ENCODE measurements at regions not wholly inside any gene's neighbourhood (a gene's known extent, or its start where the extent isn't known, plus 50 kb on each side); places are given as distances from the start of the nearest gene placed in this dataset.

DNA sequence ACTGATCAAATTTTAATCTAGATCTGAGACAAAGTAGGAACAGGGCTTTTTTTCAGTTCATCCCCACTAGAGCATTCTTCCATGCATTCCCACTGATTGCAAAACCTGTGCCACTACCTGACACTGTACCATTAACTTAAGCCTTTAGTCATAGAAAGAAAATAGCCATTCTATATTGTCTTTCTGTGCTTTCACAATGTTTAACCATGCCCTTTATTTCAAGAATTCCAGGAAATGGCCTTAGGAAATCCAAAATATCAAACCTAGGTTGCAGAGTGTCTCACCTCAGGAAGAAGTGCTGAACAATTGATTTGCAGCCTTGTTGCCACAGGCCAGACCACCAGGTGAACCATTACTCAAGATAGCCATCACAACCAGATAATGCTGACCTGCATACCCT, 56.2 kb upstream of the TGFBR2 start:
- Histone ChIP-seq H3K9ac (ENCODE audit: low read length in 5 of 5) (no peak overlapping the region), H3K36me3 (ENCODE audit: control insufficient read depth in 5 of 5, insufficient read depth in 5 of 5, low read length in 5 of 5) (no peaks in the 10 kb centered on the region), H3K9me3 (ENCODE audit: control insufficient read depth in 5 of 5, low read length in 5 of 5) (no peaks in the 10 kb centered on the region), H3K4me3 (ENCODE audit: low read depth in 1 of 5, low read length in 5 of 5) (no peak overlapping the region), H3K4me1 (ENCODE audit: control insufficient read depth in 5 of 5, insufficient read depth in 5 of 5, low read length in 5 of 5) (peaks cover 0 to 16% (median 0%) of the 10 kb centered on the region in 5 donors), H3K27ac (ENCODE audit: low read depth, low read length) (no peak overlapping the region), H3K27me3 (ENCODE audit: control insufficient read depth in 5 of 5, insufficient read depth in 4 of 5, low read length in 5 of 5) (no peaks in the 10 kb centered on the region)

DNA sequence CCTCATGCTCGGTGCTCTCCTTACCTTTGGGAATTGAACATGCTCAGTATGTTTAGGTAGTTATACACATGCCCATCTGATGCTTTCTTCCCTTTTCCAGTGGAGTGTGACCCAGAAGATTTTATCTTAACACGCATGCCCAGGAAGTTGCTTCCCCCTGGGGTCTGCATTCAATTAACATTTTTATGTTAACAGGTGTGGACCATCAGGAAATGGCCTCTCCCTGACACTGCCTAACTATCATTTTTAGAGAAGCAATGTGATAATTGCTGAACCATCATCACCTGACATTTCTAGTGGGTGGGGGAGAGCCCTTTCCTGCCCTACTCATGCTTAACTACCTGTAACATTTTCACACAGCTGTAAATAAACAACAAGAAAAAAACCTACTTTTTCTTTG, 55.1 kb upstream of the TGFBR2 start:
- H3K9ac ChIP-seq (ENCODE audit: low read length in 5 of 5) = no peak overlapping the region
- no peaks in the 10 kb centered on the region for H3K36me3 ChIP-seq (ENCODE audit: control insufficient read depth in 5 of 5, insufficient read depth in 5 of 5, low read length in 5 of 5)
- no peak overlapping the region for H3K27ac ChIP-seq (ENCODE audit: low read depth, low read length)
- H3K9me3 ChIP-seq (ENCODE audit: control insufficient read depth in 5 of 5, low read length in 5 of 5) = no peaks in the 10 kb centered on the region
- H3K4me1 ChIP-seq (ENCODE audit: control insufficient read depth in 5 of 5, insufficient read depth in 5 of 5, low read length in 5 of 5) = peaks cover 0 to 16% (median 0%) of the 10 kb centered on the region in 5 donors
- H3K27me3 ChIP-seq (ENCODE audit: control insufficient read depth in 5 of 5, insufficient read depth in 4 of 5, low read length in 5 of 5) = no peaks in the 10 kb centered on the region
- H3K4me3 ChIP-seq (ENCODE audit: low read depth in 1 of 5, low read length in 5 of 5) = no peak overlapping the region

DNA sequence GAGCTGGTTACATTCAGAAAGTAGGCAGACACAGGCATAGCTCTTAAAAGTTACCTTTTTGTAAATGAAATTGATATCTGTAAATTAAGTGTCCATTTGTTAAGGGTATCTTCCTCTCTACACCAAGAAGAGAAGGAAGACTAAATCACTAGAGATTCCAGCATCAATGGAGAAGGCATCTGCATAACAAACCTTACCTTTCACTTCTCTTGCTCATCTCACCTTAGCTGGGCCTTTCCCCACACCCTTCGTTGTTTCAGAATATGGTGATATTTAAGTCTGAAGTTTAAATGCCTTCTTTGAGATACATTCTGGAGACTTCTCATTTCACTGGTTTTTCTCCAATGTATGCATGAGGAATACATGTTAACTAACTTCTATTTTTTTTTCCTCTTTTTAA, 54.5 kb upstream of the TGFBR2 start:
- Histone ChIP-seq H3K27ac (ENCODE audit: low read depth, low read length) (no peak overlapping the region), H3K9me3 (ENCODE audit: control insufficient read depth in 5 of 5, low read length in 5 of 5) (no peaks in the 10 kb centered on the region), H3K36me3 (ENCODE audit: control insufficient read depth in 5 of 5, insufficient read depth in 5 of 5, low read length in 5 of 5) (no peaks in the 10 kb centered on the region), H3K9ac (ENCODE audit: low read length in 5 of 5) (no peak overlapping the region), H3K27me3 (ENCODE audit: control insufficient read depth in 5 of 5, insufficient read depth in 4 of 5, low read length in 5 of 5) (no peaks in the 10 kb centered on the region), H3K4me3 (ENCODE audit: low read depth in 1 of 5, low read length in 5 of 5) (no peak overlapping the region), H3K4me1 (ENCODE audit: control insufficient read depth in 5 of 5, insufficient read depth in 5 of 5, low read length in 5 of 5) (peaks cover 0 to 16% (median 0%) of the 10 kb centered on the region in 5 donors)

DNA sequence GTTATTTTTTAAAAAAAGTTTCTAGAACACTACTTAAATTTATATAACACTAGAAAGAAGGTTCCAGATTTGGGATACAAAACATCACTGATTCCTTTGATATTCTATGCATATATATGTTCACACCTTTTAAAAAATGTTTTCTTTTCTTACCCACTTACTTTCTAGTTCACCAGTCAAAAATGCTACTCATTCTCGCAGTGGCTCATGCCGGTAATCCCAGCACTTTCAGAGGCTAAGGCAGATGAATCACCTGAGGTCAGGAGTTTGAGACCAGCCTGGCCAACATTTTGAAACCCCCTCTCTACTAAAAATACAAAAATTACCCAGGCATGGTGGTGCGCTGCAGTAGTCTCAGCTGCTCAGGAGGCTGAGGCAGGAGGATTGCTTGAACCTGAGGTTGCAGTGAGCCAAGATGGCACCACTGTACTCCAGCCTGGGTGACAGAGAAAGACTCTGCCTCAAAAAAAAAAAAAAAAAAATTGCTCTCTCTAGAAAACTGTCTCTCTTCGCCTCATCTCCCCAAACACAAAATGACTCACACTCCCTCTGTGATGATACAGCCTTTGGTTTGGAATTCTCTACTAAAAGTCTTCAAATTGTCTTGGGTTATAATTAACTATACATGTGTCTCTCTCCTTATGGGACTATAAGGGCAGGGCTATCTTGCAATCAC, 52.6 kb upstream of the TGFBR2 start:
- Histone ChIP-seq H3K9ac (ENCODE audit: low read length in 5 of 5) (no peak overlapping the region), H3K9me3 (ENCODE audit: control insufficient read depth in 5 of 5, low read length in 5 of 5) (no peaks in the 10 kb centered on the region), H3K4me1 (ENCODE audit: control insufficient read depth in 5 of 5, insufficient read depth in 5 of 5, low read length in 5 of 5) (peaks cover 0 to 15% (median 0%) of the 10 kb centered on the region in 5 donors), H3K27me3 (ENCODE audit: control insufficient read depth in 5 of 5, insufficient read depth in 4 of 5, low read length in 5 of 5) (no peaks in the 10 kb centered on the region), H3K4me3 (ENCODE audit: low read depth in 1 of 5, low read length in 5 of 5) (no peak overlapping the region), H3K36me3 (ENCODE audit: control insufficient read depth in 5 of 5, insufficient read depth in 5 of 5, low read length in 5 of 5) (no peaks in the 10 kb centered on the region), H3K27ac (ENCODE audit: low read depth, low read length) (no peak overlapping the region)

DNA sequence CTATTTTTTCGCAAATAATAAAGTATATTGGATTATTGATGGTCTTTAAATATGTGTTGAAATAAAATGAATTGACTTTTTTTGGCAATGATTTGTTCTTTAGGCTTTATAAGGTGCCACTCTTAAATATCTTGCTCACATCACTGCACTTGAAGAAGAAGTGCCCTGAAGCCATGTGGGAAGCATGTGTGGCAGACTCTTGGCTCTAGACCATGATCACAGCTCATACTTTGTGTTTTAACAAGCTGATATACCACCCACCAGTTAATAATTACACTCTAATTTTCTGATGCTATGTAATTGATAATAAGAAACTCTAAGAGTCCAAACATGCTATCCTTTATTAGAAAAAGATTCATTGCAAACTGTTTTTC, 52.1 kb upstream of the TGFBR2 start:
- Histone ChIP-seq H3K4me3 (ENCODE audit: low read depth in 1 of 5, low read length in 5 of 5) (no peak overlapping the region), H3K9ac (ENCODE audit: low read length in 5 of 5) (no peak overlapping the region), H3K27ac (ENCODE audit: low read depth, low read length) (no peak overlapping the region), H3K36me3 (ENCODE audit: control insufficient read depth in 5 of 5, insufficient read depth in 5 of 5, low read length in 5 of 5) (no peaks in the 10 kb centered on the region), H3K27me3 (ENCODE audit: control insufficient read depth in 5 of 5, insufficient read depth in 4 of 5, low read length in 5 of 5) (no peaks in the 10 kb centered on the region), H3K9me3 (ENCODE audit: control insufficient read depth in 5 of 5, low read length in 5 of 5) (no peaks in the 10 kb centered on the region), H3K4me1 (ENCODE audit: control insufficient read depth in 5 of 5, insufficient read depth in 5 of 5, low read length in 5 of 5) (peaks cover 0 to 10% (median 0%) of the 10 kb centered on the region in 5 donors)

DNA sequence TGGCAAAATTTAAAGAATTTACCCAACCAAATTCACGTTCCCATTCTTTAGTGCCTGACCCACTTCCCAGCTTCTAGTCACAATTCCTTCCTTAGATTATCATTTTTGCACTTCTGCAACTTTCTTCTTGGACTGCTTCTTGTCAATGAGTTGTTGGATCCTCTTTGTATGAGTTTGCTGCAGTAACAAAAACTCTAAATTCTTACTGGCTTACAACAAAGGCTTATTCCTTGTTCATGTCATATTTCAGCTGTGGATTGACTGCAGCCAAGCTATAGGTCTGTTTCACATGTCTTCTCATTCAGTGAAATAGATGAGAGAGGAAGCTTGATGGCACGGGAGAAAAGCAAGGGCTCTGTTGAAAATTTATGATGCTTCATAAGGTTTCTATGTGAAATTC, 50.4 kb upstream of the TGFBR2 start:
- no peak overlapping the region for H3K27ac ChIP-seq (ENCODE audit: low read depth, low read length)
- H3K9ac ChIP-seq (ENCODE audit: low read length in 5 of 5) = no peak overlapping the region
- H3K4me3 ChIP-seq (ENCODE audit: low read depth in 1 of 5, low read length in 5 of 5) = no peak overlapping the region
- no peaks in the 10 kb centered on the region for H3K4me1 ChIP-seq (ENCODE audit: control insufficient read depth in 5 of 5, insufficient read depth in 5 of 5, low read length in 5 of 5)
- no peaks in the 10 kb centered on the region for H3K27me3 ChIP-seq (ENCODE audit: control insufficient read depth in 5 of 5, insufficient read depth in 4 of 5, low read length in 5 of 5)
- H3K9me3 ChIP-seq (ENCODE audit: control insufficient read depth in 5 of 5, low read length in 5 of 5) = no peaks in the 10 kb centered on the region
- H3K36me3 ChIP-seq (ENCODE audit: control insufficient read depth in 5 of 5, insufficient read depth in 5 of 5, low read length in 5 of 5) = no peaks in the 10 kb centered on the region
